Stomach (tissue), 4 donors: ENCODE measurements at regions not wholly inside any gene's neighbourhood (a gene's known extent, or its start where the extent isn't known, plus 50 kb on each side); places are given as distances from the start of the nearest gene placed in this dataset.

ENCODE experiments used
- CTCF ChIP-seq, 7 experiments: fragments of 450-650 bp in 4 of 7; fragments of 200-600 bp in 3 of 7; sonication (generic) in 3 of 7; IDR thresholded peaks; one replicate each; pipeline ENCODE4 v1.5.1; 2016 to 2019; ENCODE audit warnings: antibody characterized with exemption in 7 of 7, control low read depth in 2 of 7, mild to moderate bottlenecking in 1 of 7
- EP300 ChIP-seq: sonication (generic); formaldehyde crosslinking; IDR thresholded peaks from one replicate; pipeline ENCODE4 v1.6.1; 2017; ENCODE audit warnings: antibody characterized with exemption
- POLR2A ChIP-seq, 4 donors: fragments of 450-650 bp; IDR thresholded peaks; one replicate each; pipeline ENCODE4 v1.6.1; 2016; ENCODE audit warnings: antibody characterized with exemption in 4 of 4, control low read depth in 2 of 4, mild to moderate bottlenecking in 1 of 4, moderate library complexity in 1 of 4
- POLR2AphosphoS5 ChIP-seq, 3 donors: sonication (generic); formaldehyde crosslinking; IDR thresholded peaks; one replicate each; pipeline ENCODE4 v1.6.1; 2016; ENCODE audit warnings: antibody characterized with exemption in 3 of 3

DNA sequence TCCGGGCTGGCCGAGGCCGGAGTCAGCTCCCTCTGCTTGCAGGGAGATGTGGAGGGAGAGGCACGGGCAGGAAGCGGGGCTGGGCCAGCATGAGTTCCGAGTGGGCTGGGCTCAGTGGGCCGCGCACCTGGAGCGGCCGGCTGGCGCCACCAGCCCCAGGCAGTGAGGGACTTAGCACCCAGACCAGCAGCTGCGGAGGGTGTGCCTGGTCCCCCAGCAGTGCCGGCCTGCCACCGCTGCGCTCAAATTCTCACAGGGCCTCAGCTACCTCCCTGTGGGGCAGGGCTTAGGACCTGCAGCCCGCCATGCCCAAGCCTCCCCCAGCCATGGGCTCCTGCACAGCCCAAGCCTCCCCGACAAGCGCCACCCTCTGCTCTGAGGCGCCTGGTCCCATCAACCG is 700.3 kb downstream of the DNAH5 start:
- TF ChIP-seq CTCF (IDR thresholded peaks at IDR 0.05), result no peak
- no peak for TF ChIP-seq EP300
- no peak for TF ChIP-seq POLR2A (IDR thresholded peaks at IDR 0.05)
- no peak for TF ChIP-seq POLR2AphosphoS5 (IDR thresholded peaks at IDR 0.05)
